AG09319 (cell line): ENCODE measurements at regions not wholly inside any gene's neighbourhood (a gene's known extent, or its start where the extent isn't known, plus 50 kb on each side); places are given as distances from the start of the nearest gene placed in this dataset.

Experiments
- DNase-seq: peaks from one replicate; pipeline ENCODE4 v3.0.0-alpha.2; 2010; ENCODE audit warnings: low read depth; ENCODE audit errors: extremely low read depth
- TF ChIP-seq, protein P1 (sequence below): IDR thresholded peaks from 2 replicates; pipeline ENCODE4 v1.5.1; 2011; ENCODE audit warnings: low read depth, mild to moderate bottlenecking, inconsistent platforms, low read length, moderate library complexity

GRCh38 chr12:75834591-75834990 is 197.0 kb downstream of the PHLDA1 start:
- DNase-seq, result no peak
- TF ChIP-seq, protein P1, sequence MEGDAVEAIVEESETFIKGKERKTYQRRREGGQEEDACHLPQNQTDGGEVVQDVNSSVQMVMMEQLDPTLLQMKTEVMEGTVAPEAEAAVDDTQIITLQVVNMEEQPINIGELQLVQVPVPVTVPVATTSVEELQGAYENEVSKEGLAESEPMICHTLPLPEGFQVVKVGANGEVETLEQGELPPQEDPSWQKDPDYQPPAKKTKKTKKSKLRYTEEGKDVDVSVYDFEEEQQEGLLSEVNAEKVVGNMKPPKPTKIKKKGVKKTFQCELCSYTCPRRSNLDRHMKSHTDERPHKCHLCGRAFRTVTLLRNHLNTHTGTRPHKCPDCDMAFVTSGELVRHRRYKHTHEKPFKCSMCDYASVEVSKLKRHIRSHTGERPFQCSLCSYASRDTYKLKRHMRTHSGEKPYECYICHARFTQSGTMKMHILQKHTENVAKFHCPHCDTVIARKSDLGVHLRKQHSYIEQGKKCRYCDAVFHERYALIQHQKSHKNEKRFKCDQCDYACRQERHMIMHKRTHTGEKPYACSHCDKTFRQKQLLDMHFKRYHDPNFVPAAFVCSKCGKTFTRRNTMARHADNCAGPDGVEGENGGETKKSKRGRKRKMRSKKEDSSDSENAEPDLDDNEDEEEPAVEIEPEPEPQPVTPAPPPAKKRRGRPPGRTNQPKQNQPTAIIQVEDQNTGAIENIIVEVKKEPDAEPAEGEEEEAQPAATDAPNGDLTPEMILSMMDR, result no peak

- no peak for DNase-seq
- TF ChIP-seq, protein P1, result no peak
Measured at GRCh38 chr12:75833268-75833667, 198.3 kb downstream of the PHLDA1 start.

- TF ChIP-seq, protein P1, result no peak
- DNase-seq, result no peak
Measured at GRCh38 chr12:75831402-75831801, 200.2 kb downstream of the PHLDA1 start.

GRCh38 chr12:75827061-75827460 is 204.5 kb downstream of the PHLDA1 start:
- TF ChIP-seq, protein P1, result no peak
- DNase-seq, result no peak

GRCh38 chr12:75825686-75826085 is 205.9 kb downstream of the PHLDA1 start:
- TF ChIP-seq, protein P1, result no peak
- DNase-seq, result peak; percentile 61

DNA sequence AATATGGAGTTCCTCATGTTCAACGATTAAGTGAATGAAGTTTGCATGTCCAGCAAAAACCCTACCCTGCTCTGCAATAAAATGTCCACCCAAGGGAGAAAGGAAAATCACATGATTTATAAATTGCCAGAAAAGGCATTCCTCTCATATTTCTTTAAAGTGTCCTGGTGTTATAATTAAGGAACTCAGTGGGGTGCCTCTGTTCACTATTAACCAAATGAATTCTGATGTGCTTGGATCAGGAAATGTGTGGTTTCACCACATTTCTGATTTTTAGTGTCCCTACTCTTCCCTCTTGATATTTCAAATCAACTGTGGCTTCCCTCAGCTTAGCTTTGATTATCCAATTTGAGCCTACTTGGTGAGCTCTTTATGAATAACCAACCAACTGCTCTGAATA is 208.1 kb downstream of the PHLDA1 start:
- DNase-seq, result no peak
- TF ChIP-seq, protein P1, result no peak

- TF ChIP-seq, protein P1, result no peak
- no peak for DNase-seq
Measured at GRCh38 chr12:75822416-75822815, 209.2 kb downstream of the PHLDA1 start.
